A549 (cell line): ENCODE measurements at regions not wholly inside any gene's neighbourhood (a gene's known extent, or its start where the extent isn't known, plus 50 kb on each side); places are given as distances from the start of the nearest gene placed in this dataset.

Source experiments
- CHD2 ChIP-seq: fragments of 150-350 bp; IDR thresholded peaks from 2 replicates; pipeline ENCODE4 v1.6.1; 2014; ENCODE audit warnings: low read length; ENCODE audit not compliant: partially characterized antibody
- EHMT2 ChIP-seq: fragments of 200-600 bp; sonication (generic); IDR thresholded peaks from 2 replicates; pipeline ENCODE4 v1.6.1; 2016; ENCODE audit warnings: antibody characterized with exemption, low read depth, mild to moderate bottlenecking, moderate library complexity
- EP300 ChIP-seq, 2 experiments: fragments of >200 bp; sonication (Bioruptor Twin); formaldehyde crosslinking; IDR thresholded peaks; 2 replicates in 1 of 2; 3 replicates in 1 of 2; pipeline ENCODE4 v1.6.1; 2016 to 2017
- PHF8 ChIP-seq: fragments of 200-600 bp; sonication (generic); IDR thresholded peaks from 2 replicates; pipeline ENCODE4 v1.6.1; 2016; ENCODE audit warnings: low read depth, mild to moderate bottlenecking, antibody characterized with exemption, moderate library complexity, borderline replicate concordance
- POLR2A ChIP-seq: IDR thresholded peaks from 2 replicates; pipeline ENCODE4 v1.6.1; 2012; ENCODE audit warnings: mild to moderate bottlenecking, low read length
- POLR2AphosphoS2 ChIP-seq: conservative IDR thresholded peaks from 2 replicates; pipeline ENCODE4 v1.6.1; 2012; ENCODE audit warnings: low read length, improper control_type of control experiment, inconsistent platforms
- RFX5 ChIP-seq: fragments of 450-650 bp; IDR thresholded peaks from 2 replicates; pipeline ENCODE4 v1.7.1; 2014; ENCODE audit warnings: antibody characterized with exemption, mild to moderate bottlenecking, moderate library complexity
- TP53 ChIP-seq: fragments of 250-450 bp; sonication (Bioruptor Pico); IDR thresholded peaks from 2 replicates; pipeline ENCODE4 v1.5.0; 2021; ENCODE audit warnings: mild to moderate bottlenecking, moderate library complexity
- TF ChIP-seq, protein P1 (sequence below): fragments of >200 bp; sonication (Bioruptor Twin); formaldehyde crosslinking; IDR thresholded peaks from 3 replicates; pipeline ENCODE4 v1.5.1; 2016
- TF ChIP-seq, protein P2 (sequence below): fragments of 200-600 bp; sonication (generic); IDR thresholded peaks from 2 replicates; pipeline ENCODE4 v1.6.1; 2016; ENCODE audit warnings: antibody characterized with exemption, mild to moderate bottlenecking, moderate library complexity
- TF ChIP-seq, protein P3 (sequence below): fragments of 150-350 bp; IDR thresholded peaks from 2 replicates; pipeline ENCODE4 v1.6.1; 2014; ENCODE audit warnings: low read depth, mild to moderate bottlenecking, low read length
- TF ChIP-seq, protein P4 (sequence below): fragments of 250-450 bp; sonication (Bioruptor Pico); IDR thresholded peaks from 2 replicates; pipeline ENCODE4 v1.5.0; 2021; ENCODE audit warnings: mild to moderate bottlenecking, moderate library complexity, borderline replicate concordance

DNA sequence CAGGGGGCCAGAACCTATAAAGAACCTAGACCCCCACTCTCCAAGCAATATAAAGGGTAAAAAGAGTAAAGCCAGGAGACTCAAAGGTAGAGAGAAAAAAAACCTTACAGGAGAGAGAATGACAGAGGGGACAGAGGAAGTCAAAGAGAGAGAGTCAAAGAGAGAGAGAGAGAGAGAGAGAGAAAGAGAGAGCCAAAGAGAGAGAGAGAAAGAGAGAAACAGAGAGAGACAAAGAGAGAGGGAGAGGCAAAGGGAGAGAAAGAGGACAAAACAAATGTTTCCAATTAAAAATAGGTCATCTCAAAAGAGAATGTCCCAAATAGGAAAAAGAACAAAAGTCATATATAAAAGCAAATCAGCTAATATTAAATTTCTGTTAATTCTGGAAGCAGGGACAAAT lies 251.5 kb downstream of the DPY19L2 start:
- TF ChIP-seq, protein P1, sequence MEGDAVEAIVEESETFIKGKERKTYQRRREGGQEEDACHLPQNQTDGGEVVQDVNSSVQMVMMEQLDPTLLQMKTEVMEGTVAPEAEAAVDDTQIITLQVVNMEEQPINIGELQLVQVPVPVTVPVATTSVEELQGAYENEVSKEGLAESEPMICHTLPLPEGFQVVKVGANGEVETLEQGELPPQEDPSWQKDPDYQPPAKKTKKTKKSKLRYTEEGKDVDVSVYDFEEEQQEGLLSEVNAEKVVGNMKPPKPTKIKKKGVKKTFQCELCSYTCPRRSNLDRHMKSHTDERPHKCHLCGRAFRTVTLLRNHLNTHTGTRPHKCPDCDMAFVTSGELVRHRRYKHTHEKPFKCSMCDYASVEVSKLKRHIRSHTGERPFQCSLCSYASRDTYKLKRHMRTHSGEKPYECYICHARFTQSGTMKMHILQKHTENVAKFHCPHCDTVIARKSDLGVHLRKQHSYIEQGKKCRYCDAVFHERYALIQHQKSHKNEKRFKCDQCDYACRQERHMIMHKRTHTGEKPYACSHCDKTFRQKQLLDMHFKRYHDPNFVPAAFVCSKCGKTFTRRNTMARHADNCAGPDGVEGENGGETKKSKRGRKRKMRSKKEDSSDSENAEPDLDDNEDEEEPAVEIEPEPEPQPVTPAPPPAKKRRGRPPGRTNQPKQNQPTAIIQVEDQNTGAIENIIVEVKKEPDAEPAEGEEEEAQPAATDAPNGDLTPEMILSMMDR: no peak
- TF ChIP-seq, protein P2, sequence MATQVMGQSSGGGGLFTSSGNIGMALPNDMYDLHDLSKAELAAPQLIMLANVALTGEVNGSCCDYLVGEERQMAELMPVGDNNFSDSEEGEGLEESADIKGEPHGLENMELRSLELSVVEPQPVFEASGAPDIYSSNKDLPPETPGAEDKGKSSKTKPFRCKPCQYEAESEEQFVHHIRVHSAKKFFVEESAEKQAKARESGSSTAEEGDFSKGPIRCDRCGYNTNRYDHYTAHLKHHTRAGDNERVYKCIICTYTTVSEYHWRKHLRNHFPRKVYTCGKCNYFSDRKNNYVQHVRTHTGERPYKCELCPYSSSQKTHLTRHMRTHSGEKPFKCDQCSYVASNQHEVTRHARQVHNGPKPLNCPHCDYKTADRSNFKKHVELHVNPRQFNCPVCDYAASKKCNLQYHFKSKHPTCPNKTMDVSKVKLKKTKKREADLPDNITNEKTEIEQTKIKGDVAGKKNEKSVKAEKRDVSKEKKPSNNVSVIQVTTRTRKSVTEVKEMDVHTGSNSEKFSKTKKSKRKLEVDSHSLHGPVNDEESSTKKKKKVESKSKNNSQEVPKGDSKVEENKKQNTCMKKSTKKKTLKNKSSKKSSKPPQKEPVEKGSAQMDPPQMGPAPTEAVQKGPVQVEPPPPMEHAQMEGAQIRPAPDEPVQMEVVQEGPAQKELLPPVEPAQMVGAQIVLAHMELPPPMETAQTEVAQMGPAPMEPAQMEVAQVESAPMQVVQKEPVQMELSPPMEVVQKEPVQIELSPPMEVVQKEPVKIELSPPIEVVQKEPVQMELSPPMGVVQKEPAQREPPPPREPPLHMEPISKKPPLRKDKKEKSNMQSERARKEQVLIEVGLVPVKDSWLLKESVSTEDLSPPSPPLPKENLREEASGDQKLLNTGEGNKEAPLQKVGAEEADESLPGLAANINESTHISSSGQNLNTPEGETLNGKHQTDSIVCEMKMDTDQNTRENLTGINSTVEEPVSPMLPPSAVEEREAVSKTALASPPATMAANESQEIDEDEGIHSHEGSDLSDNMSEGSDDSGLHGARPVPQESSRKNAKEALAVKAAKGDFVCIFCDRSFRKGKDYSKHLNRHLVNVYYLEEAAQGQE: no peak
- no peak for TF ChIP-seq RFX5
- no peak for TF ChIP-seq EHMT2
- TF ChIP-seq, protein P3, sequence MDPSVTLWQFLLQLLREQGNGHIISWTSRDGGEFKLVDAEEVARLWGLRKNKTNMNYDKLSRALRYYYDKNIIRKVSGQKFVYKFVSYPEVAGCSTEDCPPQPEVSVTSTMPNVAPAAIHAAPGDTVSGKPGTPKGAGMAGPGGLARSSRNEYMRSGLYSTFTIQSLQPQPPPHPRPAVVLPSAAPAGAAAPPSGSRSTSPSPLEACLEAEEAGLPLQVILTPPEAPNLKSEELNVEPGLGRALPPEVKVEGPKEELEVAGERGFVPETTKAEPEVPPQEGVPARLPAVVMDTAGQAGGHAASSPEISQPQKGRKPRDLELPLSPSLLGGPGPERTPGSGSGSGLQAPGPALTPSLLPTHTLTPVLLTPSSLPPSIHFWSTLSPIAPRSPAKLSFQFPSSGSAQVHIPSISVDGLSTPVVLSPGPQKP: no peak
- no peak for TF ChIP-seq PHF8
- TF ChIP-seq, protein P4, sequence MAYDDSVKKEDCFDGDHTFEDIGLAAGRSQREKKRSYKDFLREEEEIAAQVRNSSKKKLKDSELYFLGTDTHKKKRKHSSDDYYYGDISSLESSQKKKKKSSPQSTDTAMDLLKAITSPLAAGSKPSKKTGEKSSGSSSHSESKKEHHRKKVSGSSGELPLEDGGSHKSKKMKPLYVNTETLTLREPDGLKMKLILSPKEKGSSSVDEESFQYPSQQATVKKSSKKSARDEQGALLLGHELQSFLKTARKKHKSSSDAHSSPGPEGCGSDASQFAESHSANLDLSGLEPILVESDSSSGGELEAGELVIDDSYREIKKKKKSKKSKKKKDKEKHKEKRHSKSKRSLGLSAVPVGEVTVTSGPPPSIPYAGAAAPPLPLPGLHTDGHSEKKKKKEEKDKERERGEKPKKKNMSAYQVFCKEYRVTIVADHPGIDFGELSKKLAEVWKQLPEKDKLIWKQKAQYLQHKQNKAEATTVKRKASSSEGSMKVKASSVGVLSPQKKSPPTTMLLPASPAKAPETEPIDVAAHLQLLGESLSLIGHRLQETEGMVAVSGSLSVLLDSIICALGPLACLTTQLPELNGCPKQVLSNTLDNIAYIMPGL (CRISPR knock-in tag): no peak
- no peak for TF ChIP-seq CHD2
- no peak for TF ChIP-seq POLR2AphosphoS2
- TF ChIP-seq EP300 (IDR thresholded peaks at IDR 0.05): no peak
- no peak for TF ChIP-seq TP53 (CRISPR knock-in tag)
- TF ChIP-seq POLR2A: no peak
